Mucosa of descending colon (tissue), 3 donors: ENCODE measurements at regions not wholly inside any gene's neighbourhood (a gene's known extent, or its start where the extent isn't known, plus 50 kb on each side); places are given as distances from the start of the nearest gene placed in this dataset.

Source experiments
- ATAC-seq: fragments of 200-7000 bp; cut with Tn5 transposase; one replicate; pipeline ENCODE4 v1.9.1; 2020; ENCODE audit warnings: mild to moderate bottlenecking, moderate library complexity
- DNase-seq, 3 donors: peaks; one replicate each; pipeline ENCODE4 v3.0.0-alpha.2; 2020
- H3K36me3 ChIP-seq: fragments of 200-600 bp; one replicate; pipeline ENCODE4 v1.8.0; 2021; ENCODE audit warnings: low read depth, mild to moderate bottlenecking
- H3K4me1 ChIP-seq: fragments of 200-600 bp; one replicate; pipeline ENCODE4 v1.8.0; 2021; ENCODE audit warnings: low read depth, mild to moderate bottlenecking
- H3K4me3 ChIP-seq: fragments of 200-600 bp; one replicate; pipeline ENCODE4 v1.8.0; 2021; ENCODE audit warnings: mild to moderate bottlenecking
- H3K9me3 ChIP-seq: fragments of 200-600 bp; one replicate; pipeline ENCODE4 v1.8.0; 2021; ENCODE audit warnings: mild to moderate bottlenecking
- intact Hi-C, 2 donors: fragments of 100-400 bp; cut with DNase I in 1 of 2; cut with micrococcal nuclease in 1 of 2; formaldehyde crosslinking; loops; one replicate each; pipeline versions ENCODE4 v1.11.0 to v1.11.1; 2022; cut with DNase I, micrococcal nuclease
- TF ChIP-seq, protein P1 (sequence below): fragments of 200-600 bp; IDR thresholded peaks from one replicate; pipeline ENCODE4 v1.8.0; 2022; ENCODE audit warnings: antibody characterized with exemption, mild to moderate bottlenecking
- donor health status: DM: no; HTN: no; CAD: no; lungs with moderate emphysema.
- donor health status: DM: no; HTN: no; CAD: no.
- donor health status: DM: no; HTN: yes; CAD: no.

DNA sequence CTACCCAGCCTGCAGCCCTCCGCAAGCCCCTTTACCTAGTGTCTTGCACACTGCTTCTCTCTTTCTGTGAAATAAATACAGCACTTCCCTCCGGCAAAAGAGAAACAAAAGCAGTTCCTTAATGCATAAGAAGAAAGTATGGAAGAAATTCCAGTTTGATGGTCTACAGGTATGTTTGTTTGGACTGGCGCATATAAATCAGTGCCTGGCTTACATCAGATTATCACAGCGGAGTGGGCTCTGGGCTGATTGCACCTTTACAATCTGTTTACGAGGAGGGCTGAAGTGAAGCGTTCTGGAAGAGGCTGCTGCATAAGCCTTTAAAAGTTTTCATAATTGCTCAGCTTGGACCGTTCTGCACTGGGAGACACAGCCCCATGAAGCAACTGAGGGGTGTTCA lies 153.5 kb upstream of the FOXF1 start:
- Histone ChIP-seq H3K9me3 (no peaks in the 10 kb centered on the region), H3K36me3 (no peaks in the 10 kb centered on the region), H3K4me1 (no peaks in the 10 kb centered on the region), H3K4me3 (no peak overlapping the region)
- TF ChIP-seq, protein P1, sequence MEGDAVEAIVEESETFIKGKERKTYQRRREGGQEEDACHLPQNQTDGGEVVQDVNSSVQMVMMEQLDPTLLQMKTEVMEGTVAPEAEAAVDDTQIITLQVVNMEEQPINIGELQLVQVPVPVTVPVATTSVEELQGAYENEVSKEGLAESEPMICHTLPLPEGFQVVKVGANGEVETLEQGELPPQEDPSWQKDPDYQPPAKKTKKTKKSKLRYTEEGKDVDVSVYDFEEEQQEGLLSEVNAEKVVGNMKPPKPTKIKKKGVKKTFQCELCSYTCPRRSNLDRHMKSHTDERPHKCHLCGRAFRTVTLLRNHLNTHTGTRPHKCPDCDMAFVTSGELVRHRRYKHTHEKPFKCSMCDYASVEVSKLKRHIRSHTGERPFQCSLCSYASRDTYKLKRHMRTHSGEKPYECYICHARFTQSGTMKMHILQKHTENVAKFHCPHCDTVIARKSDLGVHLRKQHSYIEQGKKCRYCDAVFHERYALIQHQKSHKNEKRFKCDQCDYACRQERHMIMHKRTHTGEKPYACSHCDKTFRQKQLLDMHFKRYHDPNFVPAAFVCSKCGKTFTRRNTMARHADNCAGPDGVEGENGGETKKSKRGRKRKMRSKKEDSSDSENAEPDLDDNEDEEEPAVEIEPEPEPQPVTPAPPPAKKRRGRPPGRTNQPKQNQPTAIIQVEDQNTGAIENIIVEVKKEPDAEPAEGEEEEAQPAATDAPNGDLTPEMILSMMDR: no peak
- intact Hi-C loops: no loop called here
- ATAC-seq: no peak
- no peak for DNase-seq

DNA sequence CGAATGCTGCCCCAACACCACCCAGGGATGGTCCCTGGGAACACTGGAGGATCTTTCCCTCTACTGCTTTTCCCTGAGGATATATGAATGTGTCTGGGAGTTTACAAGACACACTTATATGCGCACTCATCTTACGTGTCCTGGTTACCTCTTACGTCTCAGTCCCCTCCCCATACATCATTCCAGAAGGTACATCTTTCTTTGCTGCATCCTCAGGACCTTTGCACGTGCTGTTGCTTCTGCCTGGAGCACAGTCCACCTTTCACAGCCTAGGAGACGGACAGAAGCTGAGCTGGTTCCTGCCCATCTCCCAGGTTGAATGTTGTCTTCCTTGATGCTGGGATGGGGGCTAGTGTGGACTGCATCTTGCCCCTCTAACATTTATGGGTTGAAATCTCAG lies 153.0 kb upstream of the FOXF1 start:
- Histone ChIP-seq H3K36me3 (no peaks in the 10 kb centered on the region), H3K4me3 (no peak overlapping the region), H3K9me3 (no peaks in the 10 kb centered on the region), H3K4me1 (no peaks in the 10 kb centered on the region)
- ATAC-seq (no peak), DNase-seq (no peak)
- intact Hi-C loops: no loop called here
- TF ChIP-seq, protein P1: no peak

DNA sequence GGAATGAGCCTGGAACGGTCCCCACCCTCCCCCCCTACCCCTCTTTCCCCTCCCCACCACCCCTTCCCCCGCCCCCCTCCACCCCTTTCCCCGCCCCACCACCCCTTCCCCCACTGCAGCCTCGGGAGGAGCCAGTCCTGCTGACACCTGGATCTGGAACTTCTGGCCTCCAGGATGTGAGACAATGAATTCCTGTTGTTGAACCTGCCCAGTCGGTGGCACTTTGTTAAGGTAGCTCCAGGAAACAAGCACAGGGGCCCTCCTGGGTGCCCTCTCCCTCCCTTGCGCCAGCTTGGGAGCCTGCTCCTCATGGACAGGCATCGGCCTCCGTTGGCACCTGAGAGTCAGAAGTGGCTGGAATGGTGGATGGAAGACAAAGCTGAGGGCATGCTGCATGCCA lies 152.4 kb upstream of the FOXF1 start:
- intact Hi-C loops: no loop called here
- H3K4me3 ChIP-seq: no peak overlapping the region
- no peaks in the 10 kb centered on the region for H3K9me3 ChIP-seq
- DNase-seq (no peak), ATAC-seq (no peak)
- H3K4me1 ChIP-seq: no peaks in the 10 kb centered on the region
- H3K36me3 ChIP-seq: no peaks in the 10 kb centered on the region
- TF ChIP-seq, protein P1: no peak

DNA sequence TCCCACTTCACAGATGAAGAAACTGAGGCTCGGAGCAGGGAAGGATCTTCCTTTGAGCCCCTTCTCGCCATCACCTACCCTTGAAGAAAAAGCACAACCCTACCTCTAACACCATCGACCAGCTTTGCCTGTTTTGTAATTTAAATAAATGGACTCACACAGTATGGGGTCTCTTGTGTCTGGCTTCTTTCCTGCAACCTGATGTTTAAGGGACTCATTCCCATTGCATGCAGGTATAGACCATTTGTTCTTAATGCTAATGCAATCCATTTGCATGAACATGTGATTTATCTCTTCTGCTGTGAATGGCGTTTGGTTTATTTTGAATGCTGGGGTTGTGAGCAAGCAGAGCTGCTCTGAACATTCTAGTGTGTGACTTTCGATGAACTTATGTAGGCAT lies 150.8 kb upstream of the FOXF1 start:
- Histone ChIP-seq H3K4me1 (no peaks in the 10 kb centered on the region), H3K4me3 (no peak overlapping the region), H3K36me3 (no peaks in the 10 kb centered on the region), H3K9me3 (no peaks in the 10 kb centered on the region)
- ATAC-seq: no peak
- DNase-seq: no peak
- TF ChIP-seq, protein P1: no peak
- intact Hi-C loops: no loop called here

DNA sequence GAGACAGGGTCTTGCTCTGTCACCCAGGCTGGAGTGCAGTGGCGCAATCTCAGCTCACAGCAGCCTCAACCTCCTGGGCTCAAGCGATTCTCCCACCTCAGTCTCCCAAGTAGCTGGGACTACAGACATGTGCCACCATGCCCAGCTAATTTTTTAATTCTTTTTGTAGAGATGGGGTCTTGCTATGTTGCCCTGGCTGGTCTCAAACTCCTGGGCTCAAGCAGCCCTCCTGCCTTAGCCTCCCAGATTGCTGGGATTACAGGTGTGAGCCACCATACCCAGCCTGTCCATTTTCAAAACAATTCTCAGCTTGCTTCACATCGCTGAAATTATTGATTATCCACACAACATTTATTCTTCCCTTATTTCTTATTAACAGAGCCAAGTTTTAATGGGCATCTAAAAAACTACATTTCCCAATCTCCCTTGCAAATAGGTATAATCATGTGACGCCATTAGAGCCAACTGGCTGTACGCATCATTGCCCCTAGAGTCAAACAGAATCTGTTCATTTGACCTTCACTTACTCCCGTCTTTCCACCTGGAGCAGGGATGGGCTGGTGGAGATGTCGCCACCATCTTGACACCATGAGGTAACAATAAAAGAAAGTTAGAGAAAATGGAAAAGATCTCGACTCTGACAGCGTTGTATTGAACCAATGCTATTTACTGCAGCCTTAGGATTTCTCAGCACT lies 148.0 kb upstream of the FOXF1 start:
- Histone ChIP-seq H3K9me3 (no peaks in the 10 kb centered on the region), H3K4me1 (no peaks in the 10 kb centered on the region), H3K36me3 (no peaks in the 10 kb centered on the region), H3K4me3 (no peak overlapping the region)
- intact Hi-C loops: no loop called here
- TF ChIP-seq, protein P1: no peak
- ATAC-seq (no peak), DNase-seq (no peak)

DNA sequence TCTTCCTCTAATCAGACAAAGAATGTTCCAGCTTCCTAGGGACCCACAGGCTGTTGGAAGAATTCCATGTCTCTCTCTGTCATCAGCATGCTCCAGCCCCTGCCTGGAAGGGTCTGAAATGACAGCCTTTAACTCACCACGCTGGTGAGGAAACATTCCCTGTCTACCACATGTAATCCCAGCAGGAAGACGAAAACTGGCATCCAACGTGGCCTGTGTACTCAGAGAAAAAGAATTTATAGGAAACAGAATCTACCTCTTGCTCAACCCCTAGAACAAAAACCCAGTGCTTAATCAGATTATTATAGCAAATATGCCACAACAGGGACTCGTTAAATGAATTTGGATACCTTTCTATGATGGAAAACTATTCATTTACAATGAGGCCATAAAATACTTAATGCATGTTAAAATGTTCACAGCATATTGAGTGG lies 147.3 kb upstream of the FOXF1 start:
- no peak for ATAC-seq
- DNase-seq: no peak
- Histone ChIP-seq H3K9me3 (no peaks in the 10 kb centered on the region), H3K4me1 (no peaks in the 10 kb centered on the region), H3K36me3 (no peaks in the 10 kb centered on the region), H3K4me3 (no peak overlapping the region)
- intact Hi-C loops: no loop called here
- TF ChIP-seq, protein P1: no peak
